Common myeloid progenitor, CD34-positive (primary cell): ENCODE measurements at regions not wholly inside any gene's neighbourhood (a gene's known extent, or its start where the extent isn't known, plus 50 kb on each side); places are given as distances from the start of the nearest gene placed in this dataset.

Experiments used
- CTCF ChIA-PET: fragments of 350-600 bp; sonication (Branson Sonifier 250); formaldehyde crosslinking; loops from one replicate; lab custom pipeline; 2021; ENCODE audit warnings: antibody characterized with exemption; lab: Charles Lee
- POLR2A ChIA-PET: fragments of 350-600 bp; sonication (Branson Sonifier 250); formaldehyde crosslinking; loops from one replicate; lab custom pipeline; 2021; ENCODE audit warnings: antibody characterized with exemption; lab: Charles Lee
- DNase-seq, 3 donors: peaks; one replicate each; pipeline versions ENCODE4 v3.0.0 to v3.0.0-alpha.2; 2013
- H3K27ac ChIP-seq, 2 experiments: 1 replicate in 1 of 2; 2 replicates in 1 of 2; pipeline ENCODE4 v1.7.0; 2013; ENCODE audit warnings: inconsistent platforms in 2 of 2, low read length in 2 of 2, mild to moderate bottlenecking in 2 of 2, low read depth in 1 of 2, moderate library complexity in 1 of 2; ENCODE audit not compliant: severe bottlenecking in 2 of 2, insufficient read depth in 1 of 2, poor library complexity in 1 of 2
- H3K27me3 ChIP-seq, 5 experiments: replicated peaks in 2 of 5; 1 replicate in 3 of 5; 2 replicates in 2 of 5; pipeline versions ENCODE4 v1.6.1 to v1.7.0; 2013; ENCODE audit warnings: low read length in 4 of 5, mild to moderate bottlenecking in 2 of 5, moderate library complexity in 2 of 5, inconsistent platforms in 1 of 5; ENCODE audit not compliant: insufficient read depth in 5 of 5, control insufficient read depth in 4 of 5
- H3K36me3 ChIP-seq, 4 experiments: 1 replicate in 2 of 4; 2 replicates in 2 of 4; pipeline versions ENCODE4 v1.6.1 to v1.7.0; 2013; ENCODE audit warnings: low read length in 3 of 4, control low read depth in 1 of 4, mild to moderate bottlenecking in 1 of 4; ENCODE audit not compliant: control insufficient read depth in 4 of 4, insufficient read depth in 4 of 4
- H3K4me1 ChIP-seq, 4 experiments: 1 replicate in 3 of 4; 2 replicates in 1 of 4; pipeline versions ENCODE4 v1.6.1 to v1.7.1; 2013; ENCODE audit warnings: low read length in 3 of 4, mild to moderate bottlenecking in 3 of 4, control low read depth in 1 of 4, inconsistent platforms in 1 of 4, moderate library complexity in 1 of 4; ENCODE audit not compliant: control insufficient read depth in 4 of 4, insufficient read depth in 4 of 4; ENCODE audit errors: control extremely low read depth in 1 of 4
- H3K4me3 ChIP-seq, 7 experiments: 1 replicate in 4 of 7; 2 replicates in 3 of 7; pipeline versions ENCODE4 v1.5.1 to v1.7.0; 2013; ENCODE audit warnings: mild to moderate bottlenecking in 7 of 7, low read length in 6 of 7, moderate library complexity in 6 of 7, inconsistent platforms in 2 of 7, low read depth in 2 of 7, control low read depth in 1 of 7; ENCODE audit not compliant: insufficient read depth in 4 of 7, control insufficient read depth in 1 of 7; ENCODE audit errors: extremely low read depth in 1 of 7
- H3K9me3 ChIP-seq, 5 experiments: 1 replicate in 4 of 5; 2 replicates in 1 of 5; pipeline versions ENCODE4 v1.6.1 to v1.7.1; 2013; ENCODE audit warnings: low read length in 4 of 5, mild to moderate bottlenecking in 2 of 5, inconsistent platforms in 1 of 5, low read depth in 1 of 5, moderate library complexity in 1 of 5; ENCODE audit not compliant: control insufficient read depth in 4 of 5, insufficient read depth in 2 of 5; ENCODE audit errors: control extremely low read depth in 1 of 5
- WGBS: methylation state at CpG from one replicate; pipeline ENCODE4 v1.1.5; 2013; ENCODE audit not compliant: insufficient coverage; 5-methylcytosine and 5-hydroxymethylcytosine counted together

- Histone ChIP-seq H3K9me3 (no peaks in the 10 kb centered on the region), H3K27ac (no peak overlapping the region), H3K27me3 (peaks cover 0 to 6% (median 5%) of the 10 kb centered on the region in 5 experiments), H3K4me3 (no peak overlapping the region), H3K4me1 (no peaks in the 10 kb centered on the region), H3K36me3 (no peaks in the 10 kb centered on the region)
- POLR2A ChIA-PET: no interaction called here
- no peak for DNase-seq
- WGBS: 96% methylated on average over 3 of the region's 3 CpGs
- CTCF ChIA-PET: no interaction called here
Measured at GRCh38 chr7:24025765-24026164, 258.2 kb upstream of the NPY start.

- Histone ChIP-seq H3K4me1 (no peaks in the 10 kb centered on the region), H3K9me3 (no peaks in the 10 kb centered on the region), H3K4me3 (no peak overlapping the region), H3K36me3 (no peaks in the 10 kb centered on the region), H3K27ac (no peak overlapping the region), H3K27me3 (peaks cover 0 to 8% (median 5%) of the 10 kb centered on the region in 5 experiments)
- POLR2A ChIA-PET: no interaction called here
- CTCF ChIA-PET: no interaction called here
- no peak for DNase-seq
Measured at GRCh38 chr7:24026351-24026750, 257.6 kb upstream of the NPY start.

GRCh38 chr7:24029068-24029467, 254.9 kb upstream of the NPY start:
- Histone ChIP-seq H3K36me3 (no peaks in the 10 kb centered on the region), H3K4me1 (no peaks in the 10 kb centered on the region), H3K27ac (no peak overlapping the region), H3K4me3 (no peak overlapping the region), H3K27me3 (peaks cover 0 to 8% (median 4%) of the 10 kb centered on the region in 5 experiments), H3K9me3 (peaks cover 0 to 2% (median 0%) of the 10 kb centered on the region in 5 experiments)
- DNase-seq: no peak
- ChIA-PET CTCF (no interaction called here), POLR2A (no interaction called here)
- WGBS: 100% methylated on average over 1 of the region's 1 CpG

GRCh38 chr7:24034251-24034650, 249.7 kb upstream of the NPY start:
- Histone ChIP-seq H3K4me1 (no peaks in the 10 kb centered on the region), H3K9me3 (peaks cover 0 to 2% (median 0%) of the 10 kb centered on the region in 5 experiments), H3K27me3 (peaks cover 0 to 5% (median 2%) of the 10 kb centered on the region in 5 experiments), H3K27ac (no peak overlapping the region), H3K36me3 (no peaks in the 10 kb centered on the region), H3K4me3 (no peak overlapping the region)
- no CpG with 5 or more reads among the region's 1 CpG for WGBS
- no peak for DNase-seq
- CTCF ChIA-PET: no interaction called here
- POLR2A ChIA-PET: interaction anchor here (0.6 kb wide), 1 partner anchor 330 kb away, joined by 5 read pairs; no protein-coding TSS in a partner anchor

GRCh38 chr7:24035366-24036032, 248.5 kb upstream of the NPY start:
- no peaks in the 10 kb centered on the region for H3K36me3 ChIP-seq
- WGBS: 100% methylated on average over 4 of the region's 5 CpGs
- no peak for DNase-seq
- no peak overlapping the region for H3K4me3 ChIP-seq
- no peak overlapping the region for H3K27ac ChIP-seq
- H3K9me3 ChIP-seq: peaks cover 0 to 2% (median 0%) of the 10 kb centered on the region in 5 experiments
- peaks cover 0 to 2% (median 2%) of the 10 kb centered on the region in 5 experiments for H3K27me3 ChIP-seq
- ChIA-PET POLR2A (no interaction called here), CTCF (no interaction called here)
- H3K4me1 ChIP-seq: no peaks in the 10 kb centered on the region

GRCh38 chr7:24036033-24036412, 248.0 kb upstream of the NPY start:
- Histone ChIP-seq H3K27me3 (peaks cover 0 to 2% (median 0%) of the 10 kb centered on the region in 5 experiments), H3K9me3 (peaks cover 0 to 2% (median 0%) of the 10 kb centered on the region in 5 experiments), H3K4me3 (no peak overlapping the region), H3K36me3 (no peaks in the 10 kb centered on the region), H3K27ac (no peak overlapping the region), H3K4me1 (no peaks in the 10 kb centered on the region)
- ChIA-PET POLR2A (no interaction called here), CTCF (no interaction called here)
- DNase-seq: no peak
- 100% methylated on average over 2 of the region's 2 CpGs for WGBS

- POLR2A ChIA-PET: no interaction called here
Measured at GRCh38 chr7:24038993-24039392, 245.0 kb upstream of the NPY start.

More at GRCh38 chr7:24038993-24039392, 245.0 kb upstream of the NPY start:
- H3K36me3 ChIP-seq: no peaks in the 10 kb centered on the region
- H3K4me1 ChIP-seq: no peaks in the 10 kb centered on the region
- WGBS: 83% methylated on average over 2 of the region's 5 CpGs
- no peak overlapping the region for H3K27ac ChIP-seq
- H3K9me3 ChIP-seq: no peaks in the 10 kb centered on the region
- CTCF ChIA-PET: no interaction called here
- peaks cover 0 to 4% (median 0%) of the 10 kb centered on the region in 5 experiments for H3K27me3 ChIP-seq
- H3K4me3 ChIP-seq: no peak overlapping the region
- DNase-seq: no peak
